IMR-90 (cell line): ENCODE measurements at regions not wholly inside any gene's neighbourhood (a gene's known extent, or its start where the extent isn't known, plus 50 kb on each side); places are given as distances from the start of the nearest gene placed in this dataset.

Experiments used
- ATAC-seq: fragments of 200-7000 bp; cut with Tn5 transposase; 2 replicates; pipeline ENCODE4 v1.9.1; 2020; ENCODE audit warnings: low read depth, mild to moderate bottlenecking, moderate library complexity
- BruUV-seq: library from RNA; stranded (reverse); fragments of 400-500 nt; replicated peaks from 2 replicates; lab custom pipeline; 2021; lab: Mats Ljungman, UMichigan
- CTCF ChIA-PET: fragments of 300-600 bp; formaldehyde crosslinking; extraction: SDS; loops from one replicate; lab custom pipeline; 2021; ENCODE audit warnings: antibody characterized with exemption; lab: Yijun Ruan, JAX
- POLR2A ChIA-PET: fragments of 300-600 bp; sonication (Branson Sonifier 250); formaldehyde crosslinking; loops from one replicate; lab custom pipeline; 2022; ENCODE audit warnings: antibody characterized with exemption; ENCODE audit not compliant: unreplicated experiment; lab: Charles Lee
- DNase-seq: peaks from one replicate; pipeline ENCODE4 v3.0.0; 2013
- H2AFZ ChIP-seq: replicated peaks from 2 replicates; pipeline ENCODE3; 2013; ENCODE audit warnings: low read length, mild to moderate bottlenecking; ENCODE audit not compliant: poor library complexity
- H2AK5ac ChIP-seq: 2 replicates; pipeline ENCODE4 v1.6.1; 2013; ENCODE audit warnings: low read depth, low read length, inconsistent platforms
- H2AK9ac ChIP-seq: replicated peaks from 2 replicates; pipeline ENCODE3; 2013; ENCODE audit warnings: mild to moderate bottlenecking, low read depth, low read length, moderate library complexity; ENCODE audit not compliant: poor library complexity
- H2BK120ac ChIP-seq: 2 replicates; pipeline ENCODE4 v1.6.1; 2013; ENCODE audit warnings: low read depth, low read length, inconsistent platforms
- H2BK15ac ChIP-seq: 3 replicates; pipeline ENCODE4 v1.6.1; 2013; ENCODE audit warnings: low read depth, low read length, inconsistent platforms
- H2BK20ac ChIP-seq: 2 replicates; pipeline ENCODE4 v1.6.1; 2013; ENCODE audit warnings: low read depth, mild to moderate bottlenecking, inconsistent platforms, low read length, moderate library complexity
- H2BK5ac ChIP-seq: 2 replicates; pipeline ENCODE4 v1.6.1; 2013; ENCODE audit warnings: mild to moderate bottlenecking, low read depth, low read length, inconsistent platforms; ENCODE audit not compliant: poor library complexity, severe bottlenecking
- H3K14ac ChIP-seq: replicated peaks from 2 replicates; pipeline ENCODE4 v1.6.1; 2013; ENCODE audit warnings: low read depth, low read length, inconsistent platforms
- H3K18ac ChIP-seq: 2 replicates; pipeline ENCODE4 v1.6.1; 2013; ENCODE audit warnings: low read depth, low read length, control low read depth
- H3K23ac ChIP-seq: 2 replicates; pipeline ENCODE4 v1.6.1; 2013; ENCODE audit warnings: low read depth, low read length, inconsistent platforms
- H3K27ac ChIP-seq: 2 replicates; pipeline ENCODE4 v1.5.1; 2013; ENCODE audit warnings: mild to moderate bottlenecking, control low read depth, low read length; ENCODE audit not compliant: insufficient read depth
- H3K27me3 ChIP-seq: 2 replicates; pipeline ENCODE4 v1.6.1; 2013; ENCODE audit warnings: low read length; ENCODE audit not compliant: control insufficient read depth, insufficient read depth
- H3K36me3 ChIP-seq: 2 replicates; pipeline ENCODE4 v1.6.1; 2013; ENCODE audit warnings: low read length, mixed read lengths; ENCODE audit not compliant: control insufficient read depth, insufficient read depth
- H3K4ac ChIP-seq: 2 replicates; pipeline ENCODE4 v1.6.1; 2013; ENCODE audit warnings: low read depth, low read length, inconsistent platforms
- H3K4me1 ChIP-seq: 2 replicates; pipeline ENCODE4 v1.6.1; 2013; ENCODE audit warnings: low read length, mixed read lengths; ENCODE audit not compliant: control insufficient read depth, insufficient read depth
- H3K4me2 ChIP-seq: 2 replicates; pipeline ENCODE4 v1.6.1; 2013; ENCODE audit warnings: low read depth, mild to moderate bottlenecking, control low read depth, low read length, moderate library complexity
- H3K4me3 ChIP-seq: 2 replicates; pipeline ENCODE4 v1.5.1; 2013; ENCODE audit warnings: low read depth, mild to moderate bottlenecking, control low read depth, low read length, moderate library complexity; ENCODE audit not compliant: insufficient read depth
- H3K56ac ChIP-seq: 2 replicates; pipeline ENCODE4 v1.6.1; 2013; ENCODE audit warnings: low read length, inconsistent platforms; ENCODE audit not compliant: insufficient read depth; ENCODE audit errors: extremely low read depth
- H3K79me1 ChIP-seq, 2 experiments: 2 replicates each; pipeline ENCODE4 v1.6.1; 2013; ENCODE audit warnings: low read length in 2 of 2, inconsistent platforms in 1 of 2, low read depth in 1 of 2
- H3K9ac ChIP-seq: 2 replicates; pipeline ENCODE4 v1.6.1; 2013; ENCODE audit warnings: low read depth, low read length, control low read depth
- H3K9me1 ChIP-seq: 2 replicates; pipeline ENCODE4 v1.6.1; 2013; ENCODE audit warnings: low read length, inconsistent platforms; ENCODE audit not compliant: insufficient read depth
- H3K9me3 ChIP-seq: 2 replicates; pipeline ENCODE4 v1.6.1; 2013; ENCODE audit warnings: low read length; ENCODE audit not compliant: control insufficient read depth, insufficient read depth
- H4K20me1 ChIP-seq: 2 replicates; pipeline ENCODE4 v1.6.1; 2013; ENCODE audit warnings: low read length, inconsistent platforms; ENCODE audit not compliant: insufficient read depth
- H4K5ac ChIP-seq: 2 replicates; pipeline ENCODE4 v1.6.1; 2013; ENCODE audit warnings: mild to moderate bottlenecking, low read depth, low read length, control low read depth
- H4K8ac ChIP-seq, 2 experiments: 2 replicates each; pipeline ENCODE4 v1.6.1; 2013; ENCODE audit warnings: low read depth in 2 of 2, low read length in 2 of 2, control low read depth in 1 of 2, inconsistent platforms in 1 of 2
- H4K91ac ChIP-seq: 2 replicates; pipeline ENCODE4 v1.6.1; 2013; ENCODE audit warnings: low read depth, low read length, inconsistent platforms; ENCODE audit not compliant: insufficient read depth
- BHLHE40 ChIP-seq: fragments of 150-350 bp; IDR thresholded peaks from 2 replicates; pipeline ENCODE4 v1.6.1; 2016; ENCODE audit warnings: mild to moderate bottlenecking, low read depth, low read length
- CEBPB ChIP-seq: IDR thresholded peaks from 2 replicates; pipeline ENCODE4 v1.6.1; 2012; ENCODE audit warnings: low read depth, low read length, improper control_type of control experiment
- CHD1 ChIP-seq: IDR thresholded peaks from 2 replicates; pipeline ENCODE4 v1.6.1; 2012; ENCODE audit warnings: low read depth, low read length, improper control_type of control experiment
- FOS ChIP-seq: fragments of 150-350 bp; IDR thresholded peaks from 2 replicates; pipeline ENCODE4 v1.6.1; 2016; ENCODE audit warnings: low read depth, low read length
- MAFK ChIP-seq: IDR thresholded peaks from 2 replicates; pipeline ENCODE4 v1.6.1; 2012; ENCODE audit warnings: low read depth, low read length, improper control_type of control experiment
- MAZ ChIP-seq: IDR thresholded peaks from 2 replicates; pipeline ENCODE4 v1.6.1; 2012; ENCODE audit warnings: low read depth, mild to moderate bottlenecking, low read length, improper control_type of control experiment, moderate library complexity, borderline replicate concordance
- MXI1 ChIP-seq: IDR thresholded peaks from 2 replicates; pipeline ENCODE4 v1.6.1; 2012; ENCODE audit warnings: low read depth, mild to moderate bottlenecking, low read length, moderate library complexity, borderline replicate concordance
- NFE2L2 ChIP-seq: fragments of 150-350 bp; IDR thresholded peaks from 2 replicates; pipeline ENCODE4 v1.6.1; 2016; ENCODE audit warnings: low read depth, mild to moderate bottlenecking, low read length
- POLR2A ChIP-seq: IDR thresholded peaks from 2 replicates; pipeline ENCODE4 v1.6.1; 2012; ENCODE audit warnings: mild to moderate bottlenecking, low read depth, low read length
- RAD21 ChIP-seq: IDR thresholded peaks from 2 replicates; pipeline ENCODE4 v1.6.1; 2012; ENCODE audit warnings: low read length, improper control_type of control experiment
- RCOR1 ChIP-seq: IDR thresholded peaks from 2 replicates; pipeline ENCODE4 v1.6.1; 2012; ENCODE audit warnings: mild to moderate bottlenecking, low read length, improper control_type of control experiment; ENCODE audit not compliant: insufficient replicate concordance
- RFX5 ChIP-seq: IDR thresholded peaks from 2 replicates; pipeline ENCODE4 v1.8.0; 2012; ENCODE audit warnings: low read depth, mild to moderate bottlenecking, low read length, moderate library complexity
- SMC3 ChIP-seq: fragments of 150-350 bp; IDR thresholded peaks from 2 replicates; pipeline ENCODE4 v1.6.1; 2016; ENCODE audit warnings: low read depth, mild to moderate bottlenecking, antibody characterized with exemption, low read length, moderate library complexity
- WGBS, 2 experiments: methylation state at CpG; one replicate each; pipeline versions ENCODE4 v1.1.5 to v1.1.7; 2013; ENCODE audit warnings: missing lambda C conversion rate in 2 of 2; ENCODE audit not compliant: insufficient read length in 1 of 2; ENCODE audit errors: extremely low coverage in 2 of 2; 5-methylcytosine and 5-hydroxymethylcytosine counted together
- dilution Hi-C: fragments of 300-500 bp; cut with HindIII; formaldehyde crosslinking; loops from one replicate; pipeline ENCODE4 v1.14.3; 2018; ENCODE audit warnings: low sequenced_read_pairs; ENCODE audit not compliant: unreplicated experiment
- in situ Hi-C: fragments of 300-500 bp; cut with MboI; formaldehyde crosslinking; loops from 3 replicates; pipeline ENCODE4 v1.14.3; 2019; ENCODE audit warnings: low sequenced_read_pairs, inconsistent platforms, mixed read lengths
- intact Hi-C: fragments of 100-400 bp; cut with micrococcal nuclease; formaldehyde crosslinking; loops from 2 replicates; pipeline ENCODE4 v1.10.0; 2022
- TF ChIP-seq, protein P1 (sequence below): fragments of 150-350 bp; IDR thresholded peaks from 2 replicates; pipeline ENCODE4 v1.6.1; 2017; ENCODE audit warnings: mild to moderate bottlenecking, antibody characterized with exemption, low read length, low read depth
- TF ChIP-seq, protein P2 (sequence below): fragments of 150-350 bp; IDR thresholded peaks from 2 replicates; pipeline ENCODE4 v1.6.1; 2016; ENCODE audit warnings: low read depth, mild to moderate bottlenecking, low read length, moderate library complexity, borderline replicate concordance
- TF ChIP-seq, protein P3 (sequence below): conservative IDR thresholded peaks from 2 replicates; pipeline ENCODE4 v1.5.1; 2012; ENCODE audit warnings: mild to moderate bottlenecking, low read depth, low read length, improper control_type of control experiment

DNA sequence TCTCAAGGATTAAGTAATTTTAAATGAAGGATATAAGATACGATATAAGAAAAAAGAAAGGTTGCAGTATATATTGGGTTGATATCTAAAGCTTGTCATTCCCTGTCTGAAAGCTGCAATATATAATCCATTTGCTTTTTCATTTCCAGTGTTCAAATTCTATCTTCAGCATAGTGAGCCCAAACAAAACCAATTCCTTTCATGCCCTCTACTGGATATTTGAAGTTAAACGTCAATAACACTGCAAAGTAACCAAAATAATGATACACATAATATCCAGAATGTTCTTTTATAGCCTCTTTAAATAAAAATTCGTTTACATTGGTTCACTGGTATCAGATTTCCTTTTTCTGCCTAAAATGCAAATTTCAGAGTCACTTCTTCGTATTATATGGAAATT lies 64.5 kb upstream of the DAAM1 start:
- Histone ChIP-seq H3K56ac (no peak overlapping the region), H3K4me2 (no peak overlapping the region), H2AK5ac (no peak overlapping the region), H2BK15ac (no peak overlapping the region), H3K9ac (no peak overlapping the region), H2BK120ac (no peak overlapping the region), H3K18ac (no peak overlapping the region), H3K9me3 (no peaks in the 10 kb centered on the region), H3K9me1 (no peaks in the 10 kb centered on the region), H3K36me3 (no peaks in the 10 kb centered on the region), H2AK9ac (no peak overlapping the region), H2BK20ac (no peak overlapping the region), H3K4ac (no peak overlapping the region), H4K91ac (no peak overlapping the region), H4K8ac (no peak overlapping the region), H3K4me3 (no peak overlapping the region), H3K23ac (no peak overlapping the region), H4K5ac (no peak overlapping the region), H3K14ac (no peak overlapping the region), H3K79me1 (no peaks in the 10 kb centered on the region), H4K20me1 (no peaks in the 10 kb centered on the region), H3K27me3 (peaks cover 3% of the 10 kb centered on the region), H2BK5ac (no peak overlapping the region), H2AFZ (no peak overlapping the region), H3K27ac (no peak overlapping the region), H3K4me1 (no peaks in the 10 kb centered on the region; the same call in 1 of the 2 replicates)
- ATAC-seq (peak; percentile 58), DNase-seq (peak; percentile 49)
- TF ChIP-seq SMC3 (peak; percentile 76), MAZ (no peak), RCOR1 (no peak), BHLHE40 (no peak), NFE2L2 (no peak), RAD21 (peak; percentile 75), MAFK (no peak), CHD1 (no peak), CEBPB (no peak), RFX5 (no peak), POLR2A (no peak), FOS (no peak), MXI1 (no peak)
- TF ChIP-seq, protein P1, sequence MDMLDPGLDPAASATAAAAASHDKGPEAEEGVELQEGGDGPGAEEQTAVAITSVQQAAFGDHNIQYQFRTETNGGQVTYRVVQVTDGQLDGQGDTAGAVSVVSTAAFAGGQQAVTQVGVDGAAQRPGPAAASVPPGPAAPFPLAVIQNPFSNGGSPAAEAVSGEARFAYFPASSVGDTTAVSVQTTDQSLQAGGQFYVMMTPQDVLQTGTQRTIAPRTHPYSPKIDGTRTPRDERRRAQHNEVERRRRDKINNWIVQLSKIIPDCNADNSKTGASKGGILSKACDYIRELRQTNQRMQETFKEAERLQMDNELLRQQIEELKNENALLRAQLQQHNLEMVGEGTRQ: no peak
- TF ChIP-seq, protein P2, sequence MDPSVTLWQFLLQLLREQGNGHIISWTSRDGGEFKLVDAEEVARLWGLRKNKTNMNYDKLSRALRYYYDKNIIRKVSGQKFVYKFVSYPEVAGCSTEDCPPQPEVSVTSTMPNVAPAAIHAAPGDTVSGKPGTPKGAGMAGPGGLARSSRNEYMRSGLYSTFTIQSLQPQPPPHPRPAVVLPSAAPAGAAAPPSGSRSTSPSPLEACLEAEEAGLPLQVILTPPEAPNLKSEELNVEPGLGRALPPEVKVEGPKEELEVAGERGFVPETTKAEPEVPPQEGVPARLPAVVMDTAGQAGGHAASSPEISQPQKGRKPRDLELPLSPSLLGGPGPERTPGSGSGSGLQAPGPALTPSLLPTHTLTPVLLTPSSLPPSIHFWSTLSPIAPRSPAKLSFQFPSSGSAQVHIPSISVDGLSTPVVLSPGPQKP: no peak
- TF ChIP-seq, protein P3, sequence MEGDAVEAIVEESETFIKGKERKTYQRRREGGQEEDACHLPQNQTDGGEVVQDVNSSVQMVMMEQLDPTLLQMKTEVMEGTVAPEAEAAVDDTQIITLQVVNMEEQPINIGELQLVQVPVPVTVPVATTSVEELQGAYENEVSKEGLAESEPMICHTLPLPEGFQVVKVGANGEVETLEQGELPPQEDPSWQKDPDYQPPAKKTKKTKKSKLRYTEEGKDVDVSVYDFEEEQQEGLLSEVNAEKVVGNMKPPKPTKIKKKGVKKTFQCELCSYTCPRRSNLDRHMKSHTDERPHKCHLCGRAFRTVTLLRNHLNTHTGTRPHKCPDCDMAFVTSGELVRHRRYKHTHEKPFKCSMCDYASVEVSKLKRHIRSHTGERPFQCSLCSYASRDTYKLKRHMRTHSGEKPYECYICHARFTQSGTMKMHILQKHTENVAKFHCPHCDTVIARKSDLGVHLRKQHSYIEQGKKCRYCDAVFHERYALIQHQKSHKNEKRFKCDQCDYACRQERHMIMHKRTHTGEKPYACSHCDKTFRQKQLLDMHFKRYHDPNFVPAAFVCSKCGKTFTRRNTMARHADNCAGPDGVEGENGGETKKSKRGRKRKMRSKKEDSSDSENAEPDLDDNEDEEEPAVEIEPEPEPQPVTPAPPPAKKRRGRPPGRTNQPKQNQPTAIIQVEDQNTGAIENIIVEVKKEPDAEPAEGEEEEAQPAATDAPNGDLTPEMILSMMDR: peak; percentile 63
- intact Hi-C loops (loop anchor here (1.0 to 2.0 kb wide), 3 partner anchors 96 to 623 kb away; no protein-coding TSS in a partner anchor), dilution Hi-C loops (no loop called here), in situ Hi-C loops (loop anchor here (5.0 to 10.0 kb wide), 3 partner anchors 92 to 622 kb away; partner anchors contain the start of gene CCDC175)
- CTCF ChIA-PET: interaction anchor here (0.5 to 2.1 kb wide), 3 partner anchors 13 to 394 kb away, joined by 3 to 7 read pairs (median 6); no protein-coding TSS in a partner anchor
- BruUV-seq: no TSS peak
- WGBS, 2 experiments: no CpG with 5 or more reads among the region's 4 CpGs
- POLR2A ChIA-PET: no interaction called here
